Left lung (tissue), 4 donors: ENCODE measurements at regions not wholly inside any gene's neighbourhood (a gene's known extent, or its start where the extent isn't known, plus 50 kb on each side); places are given as distances from the start of the nearest gene placed in this dataset.
A peak's percentile ranks its signal among the peaks of the same experiment; 100 is the strongest.
"Not testable (repeated sequence)": the region's sequence is repeated elsewhere in the genome, so short reads cannot be mapped to it uniquely, and the experiment has no call there.

Experiments used
- ATAC-seq: fragments of 200-7000 bp; cut with Tn5 transposase; one replicate; pipeline ENCODE4 v1.9.1; 2020; ENCODE audit warnings: moderate library complexity
- DNase-seq, 4 donors: peaks; one replicate each; pipeline ENCODE4 v3.0.0-alpha.2; 2013 to 2020
- H3K27ac ChIP-seq, 2 donors: fragments of 200-600 bp; sonication (generic) in 1 of 2; one replicate each; pipeline versions ENCODE4 v1.5.0 to v1.8.0; 2020 to 2021
- H3K27me3 ChIP-seq, 2 donors: fragments of 200-600 bp; sonication (generic) in 1 of 2; one replicate each; pipeline versions ENCODE4 v1.5.0 to v1.8.0; 2020 to 2021
- H3K36me3 ChIP-seq, 2 donors: fragments of 200-600 bp; sonication (generic) in 1 of 2; one replicate each; pipeline versions ENCODE4 v1.5.0 to v1.8.0; 2020 to 2021
- H3K4me1 ChIP-seq, 2 donors: fragments of 200-600 bp; one replicate each; pipeline ENCODE4 v1.8.0; 2021
- H3K4me3 ChIP-seq, 2 donors: fragments of 200-600 bp; sonication (generic) in 1 of 2; one replicate each; pipeline versions ENCODE4 v1.5.0 to v1.8.0; 2020 to 2021; ENCODE audit warnings: mild to moderate bottlenecking in 1 of 2
- H3K9me3 ChIP-seq, 2 donors: fragments of 200-600 bp; sonication (generic) in 1 of 2; one replicate each; pipeline versions ENCODE4 v1.5.0 to v1.8.0; 2020 to 2021
- CTCF ChIP-seq, 2 donors: fragments of 200-600 bp; sonication (generic) in 1 of 2; IDR thresholded peaks; one replicate each; pipeline versions ENCODE4 v1.5.0 to v1.8.0; 2021; ENCODE audit warnings: antibody characterized with exemption in 2 of 2
- intact Hi-C, 2 donors: fragments of 100-400 bp; cut with DNase I; formaldehyde crosslinking; loops; one replicate each; pipeline versions ENCODE4 v1.11.2 to v1.14.2; 2022
- donor health status: DM: no; HTN: yes; CAD: no.
- donor health status: DM: no; HTN: no; CAD: no.

GRCh38 chr9:38518826-38519225 lies 94.6 kb upstream of the IGFBPL1 start:
- H3K9me3 ChIP-seq: no peaks in the 10 kb centered on the region
- no peaks in the 10 kb centered on the region for H3K27me3 ChIP-seq
- H3K36me3 ChIP-seq: no peaks in the 10 kb centered on the region
- intact Hi-C loops: no loop called here
- no peak overlapping the region for H3K27ac ChIP-seq
- TF ChIP-seq CTCF (IDR thresholded peaks at IDR 0.05): no peak
- DNase-seq (no peak), ATAC-seq (no peak)
- no peaks in the 10 kb centered on the region for H3K4me1 ChIP-seq
- H3K4me3 ChIP-seq: no peak overlapping the region

DNA sequence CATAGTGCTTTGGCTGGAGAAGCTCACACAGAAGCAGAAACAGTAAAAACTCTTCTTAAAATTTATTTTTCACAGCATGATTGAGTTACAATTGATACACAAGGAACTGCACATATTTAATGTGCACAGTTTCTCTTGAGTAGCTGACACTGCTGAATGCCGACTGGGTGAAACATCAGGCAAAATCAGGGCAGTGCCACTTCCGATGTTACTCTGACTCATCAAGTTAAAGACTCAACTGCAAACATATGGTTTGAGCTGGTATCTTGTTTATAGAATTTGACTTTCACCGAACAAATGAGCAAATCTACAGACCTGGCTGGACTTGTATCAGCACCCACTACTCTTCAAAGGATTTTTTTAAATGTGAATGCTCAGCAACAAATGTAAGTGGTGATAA lies 92.0 kb upstream of the IGFBPL1 start:
- DNase-seq, H3K27me3 ChIP-seq, H3K4me3 ChIP-seq, H3K36me3 ChIP-seq, intact Hi-C loops, H3K4me1 ChIP-seq, H3K9me3 ChIP-seq, H3K27ac ChIP-seq, ATAC-seq: not testable (repeated sequence)

- H3K4me3 ChIP-seq, ATAC-seq, DNase-seq, intact Hi-C loops, H3K9me3 ChIP-seq, H3K27me3 ChIP-seq, H3K4me1 ChIP-seq, H3K27ac ChIP-seq, H3K36me3 ChIP-seq: not testable (repeated sequence)
These were observed 90.8 kb upstream of the IGFBPL1 start for GRCh38 chr9:38515055-38515454.

- H3K9me3 ChIP-seq, H3K4me1 ChIP-seq, H3K4me3 ChIP-seq, H3K27me3 ChIP-seq, intact Hi-C loops, DNase-seq, ATAC-seq, H3K27ac ChIP-seq, H3K36me3 ChIP-seq: not testable (repeated sequence)
These were observed 86.1 kb upstream of the IGFBPL1 start for GRCh38 chr9:38510340-38510739.

GRCh38 chr9:38507587-38507986 lies 83.3 kb upstream of the IGFBPL1 start:
- intact Hi-C loops: no loop called here
- no peaks in the 10 kb centered on the region for H3K4me1 ChIP-seq
- no peaks in the 10 kb centered on the region for H3K9me3 ChIP-seq
- ATAC-seq (no peak), DNase-seq (no peak)
- H3K27me3 ChIP-seq: no peaks in the 10 kb centered on the region
- H3K27ac ChIP-seq: no peak overlapping the region
- no peak overlapping the region for H3K4me3 ChIP-seq
- no peaks in the 10 kb centered on the region for H3K36me3 ChIP-seq
- no peak for TF ChIP-seq CTCF (IDR thresholded peaks at IDR 0.05)

DNA sequence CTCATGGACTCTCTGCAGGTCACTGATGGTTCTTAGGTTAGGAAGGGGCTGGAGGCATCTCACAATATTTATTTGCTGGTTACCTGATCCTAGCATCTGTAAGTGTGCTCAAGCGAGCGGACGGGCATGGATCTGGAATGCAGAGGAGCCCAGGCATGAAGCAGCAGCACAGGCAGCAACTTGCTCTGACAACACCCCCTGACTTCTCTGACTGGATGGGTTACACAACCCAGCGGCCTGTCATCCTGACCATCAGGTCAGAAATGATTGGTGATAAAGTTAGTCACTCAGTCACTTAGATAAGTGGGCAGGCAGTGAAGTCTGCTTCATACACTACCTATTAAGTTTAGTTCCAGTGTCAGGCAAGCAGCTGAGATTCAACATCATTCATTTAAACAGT lies 75.9 kb upstream of the IGFBPL1 start:
- not testable (repeated sequence) for DNase-seq, H3K4me3 ChIP-seq, ATAC-seq

GRCh38 chr9:38498551-38498950 lies 74.3 kb upstream of the IGFBPL1 start:
- H3K4me1 ChIP-seq, H3K9me3 ChIP-seq, H3K27me3 ChIP-seq, H3K36me3 ChIP-seq, H3K4me3 ChIP-seq, H3K27ac ChIP-seq, DNase-seq, intact Hi-C loops: not testable (repeated sequence)
- peak; percentile 21 for ATAC-seq

More for the DNA sequence above, 75.9 kb upstream of the IGFBPL1 start:
- H3K9me3 ChIP-seq, H3K27me3 ChIP-seq, intact Hi-C loops, H3K36me3 ChIP-seq, H3K4me1 ChIP-seq, H3K27ac ChIP-seq: not testable (repeated sequence)

DNA sequence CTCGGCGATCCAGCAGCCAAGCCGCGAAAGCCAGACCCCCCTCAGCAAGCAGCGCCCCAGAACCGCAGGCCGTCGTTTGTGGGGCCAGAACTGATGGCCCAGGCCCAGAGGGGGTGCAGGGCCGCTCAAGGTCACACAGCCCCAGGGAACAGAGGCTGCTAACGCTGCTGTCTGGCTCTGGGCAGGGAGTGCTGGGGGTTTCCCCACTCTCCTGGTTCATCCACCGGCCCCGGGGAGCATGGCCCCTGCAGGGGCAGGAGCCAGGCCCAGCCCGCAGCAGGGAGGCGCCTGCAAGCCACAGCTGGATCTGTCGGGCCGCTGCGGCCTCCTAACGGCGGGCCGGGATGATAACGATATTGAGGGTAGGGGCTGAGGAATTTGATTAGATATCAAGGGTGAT lies 64.8 kb upstream of the IGFBPL1 start:
- DNase-seq: peak in 1 of 4 donors; percentile 71
- no peak overlapping the region for H3K4me3 ChIP-seq
- no peak for ATAC-seq
- TF ChIP-seq CTCF (IDR thresholded peaks at IDR 0.05): no peak
- no peaks in the 10 kb centered on the region for H3K4me1 ChIP-seq
- H3K27me3 ChIP-seq: peaks cover 0 to 25% of the 10 kb centered on the region in 2 donors
- no peaks in the 10 kb centered on the region for H3K9me3 ChIP-seq
- H3K27ac ChIP-seq: no peak overlapping the region
- intact Hi-C loops: no loop called here
- no peaks in the 10 kb centered on the region for H3K36me3 ChIP-seq
